ENCODE measurements at regions not wholly inside any gene's neighbourhood (a gene's known extent, or its start where the extent isn't known, plus 50 kb on each side); places are given as distances from the start of the nearest gene placed in this dataset.

DNA sequence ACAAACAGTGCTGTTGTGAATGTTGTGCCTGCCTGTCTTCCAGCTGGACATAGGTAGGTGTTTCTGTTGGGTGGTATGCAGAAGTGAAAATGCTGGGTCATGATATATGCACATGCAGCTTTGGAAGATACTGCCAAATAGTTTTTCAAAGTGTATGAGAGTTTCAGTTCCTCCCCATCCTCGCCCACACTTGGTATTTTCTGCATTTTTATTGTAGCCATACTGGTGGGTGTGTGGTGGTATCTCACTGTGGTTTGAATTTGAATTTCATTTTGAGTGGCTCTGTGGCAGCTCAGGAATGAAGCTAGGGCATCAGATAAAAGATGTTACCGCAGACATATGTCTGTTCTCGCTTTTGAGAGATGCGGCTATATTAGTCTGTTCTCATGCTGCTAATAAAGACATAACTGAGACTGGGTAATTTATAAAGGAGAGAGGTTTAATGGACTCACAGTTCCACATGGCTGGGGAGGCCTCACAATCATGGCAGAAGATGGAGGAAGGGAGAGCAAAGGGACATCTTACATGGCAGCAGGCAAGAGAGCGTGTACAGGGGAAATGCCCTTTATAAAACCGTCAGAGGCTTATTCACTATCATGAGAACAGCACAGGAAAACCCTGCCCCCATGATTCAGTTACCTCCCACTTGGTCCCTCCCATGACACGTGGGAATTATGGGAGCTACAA lies 183.1 kb downstream of the CAND1 start:
- Histone ChIP-seq H3K36me3 (no peaks in the 10 kb centered on the region), H3K27me3 (no peaks in the 10 kb centered on the region), H3K4me3 (no peak overlapping the region), H3K9me3 (no peaks in the 10 kb centered on the region), H3K4me1 (peaks cover 0 to 13% (median 4%) of the 10 kb centered on the region in 4 donors), H3K27ac (no peak overlapping the region)
- TF ChIP-seq EP300 (IDR thresholded peaks at IDR 0.05; ENCODE audit: low read depth) = no peak
- no peak for TF ChIP-seq POLR2AphosphoS5 (IDR thresholded peaks at IDR 0.05)
- no peak for TF ChIP-seq POLR2A (IDR thresholded peaks at IDR 0.05)
- TF ChIP-seq, protein P1, sequence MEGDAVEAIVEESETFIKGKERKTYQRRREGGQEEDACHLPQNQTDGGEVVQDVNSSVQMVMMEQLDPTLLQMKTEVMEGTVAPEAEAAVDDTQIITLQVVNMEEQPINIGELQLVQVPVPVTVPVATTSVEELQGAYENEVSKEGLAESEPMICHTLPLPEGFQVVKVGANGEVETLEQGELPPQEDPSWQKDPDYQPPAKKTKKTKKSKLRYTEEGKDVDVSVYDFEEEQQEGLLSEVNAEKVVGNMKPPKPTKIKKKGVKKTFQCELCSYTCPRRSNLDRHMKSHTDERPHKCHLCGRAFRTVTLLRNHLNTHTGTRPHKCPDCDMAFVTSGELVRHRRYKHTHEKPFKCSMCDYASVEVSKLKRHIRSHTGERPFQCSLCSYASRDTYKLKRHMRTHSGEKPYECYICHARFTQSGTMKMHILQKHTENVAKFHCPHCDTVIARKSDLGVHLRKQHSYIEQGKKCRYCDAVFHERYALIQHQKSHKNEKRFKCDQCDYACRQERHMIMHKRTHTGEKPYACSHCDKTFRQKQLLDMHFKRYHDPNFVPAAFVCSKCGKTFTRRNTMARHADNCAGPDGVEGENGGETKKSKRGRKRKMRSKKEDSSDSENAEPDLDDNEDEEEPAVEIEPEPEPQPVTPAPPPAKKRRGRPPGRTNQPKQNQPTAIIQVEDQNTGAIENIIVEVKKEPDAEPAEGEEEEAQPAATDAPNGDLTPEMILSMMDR (IDR thresholded peaks at IDR 0.05) = no peak
- no peak for DNase-seq
- in situ Hi-C loops (cut with MboI; ENCODE audit: low pct_ligation_motif_present in 1 of 4, low pct_unique_long_range_greater_than_20kb in 1 of 4, low sequenced_read_pairs in 3 of 4) = no loop called here
- 59 to 65% methylated on average over 4 to 7 of the region's 7 CpGs for WGBS, 2 donors (ENCODE audit: low coverage in 1 of 2)
- intact Hi-C loops (cut with DNase I; ENCODE audit: low total_unique reads) = no loop called here

DNA sequence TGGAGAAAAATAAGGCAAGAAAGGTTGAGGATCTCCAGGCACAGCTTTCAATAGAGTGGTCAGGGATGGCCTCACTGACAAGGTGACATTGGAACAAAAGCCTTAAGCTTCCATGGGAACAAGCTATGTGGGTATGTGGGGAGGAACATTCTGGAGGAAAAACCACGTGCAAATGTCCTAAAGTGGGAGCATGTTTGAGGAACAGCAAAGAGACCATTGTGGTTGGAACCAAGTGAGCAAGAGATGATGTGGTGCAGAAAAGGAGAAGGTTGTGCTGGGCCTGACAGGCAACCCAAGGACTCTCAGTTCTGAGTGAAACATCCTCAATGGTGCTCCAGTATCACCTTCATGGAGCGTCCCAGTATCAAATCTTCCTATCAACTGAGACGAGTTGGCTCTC lies 184.0 kb downstream of the CAND1 start:
- Histone ChIP-seq H3K9me3 (no peaks in the 10 kb centered on the region), H3K4me1 (peaks cover 0 to 22% (median 5%) of the 10 kb centered on the region in 4 donors), H3K4me3 (no peak overlapping the region), H3K36me3 (no peaks in the 10 kb centered on the region), H3K27me3 (no peaks in the 10 kb centered on the region), H3K27ac (no peak overlapping the region)
- DNase-seq = no peak
- TF ChIP-seq POLR2AphosphoS5 (IDR thresholded peaks at IDR 0.05) (no peak), POLR2A (IDR thresholded peaks at IDR 0.05) (no peak), EP300 (IDR thresholded peaks at IDR 0.05; ENCODE audit: low read depth) (no peak)
- in situ Hi-C loops (cut with MboI; ENCODE audit: low pct_ligation_motif_present in 1 of 4, low pct_unique_long_range_greater_than_20kb in 1 of 4, low sequenced_read_pairs in 3 of 4) (no loop called here), intact Hi-C loops (cut with DNase I; ENCODE audit: low total_unique reads) (no loop called here)
- 67 to 85% methylated on average over 1 to 3 of the region's 3 CpGs for WGBS, 2 donors (ENCODE audit: low coverage in 1 of 2)

DNA sequence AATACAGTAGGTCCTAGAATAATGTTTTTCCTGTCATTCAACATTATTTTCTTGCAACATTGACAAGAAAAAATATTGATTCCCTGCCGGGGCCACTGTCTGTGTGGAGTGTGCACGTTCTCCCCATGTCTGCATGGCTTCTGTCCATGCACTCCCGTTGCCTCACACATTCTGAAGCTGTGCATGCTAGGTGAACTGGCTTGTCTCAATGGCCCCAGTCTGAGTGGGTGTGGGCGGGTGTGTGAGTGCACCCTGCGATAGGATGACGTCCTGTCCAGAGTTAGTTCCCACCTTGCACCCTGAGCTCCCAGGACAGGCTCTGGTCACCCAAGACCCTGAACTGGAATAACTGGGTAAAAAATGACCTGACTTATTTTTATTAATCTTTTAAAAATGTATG lies 186.1 kb downstream of the CAND1 start:
- no peak for TF ChIP-seq POLR2AphosphoS5 (IDR thresholded peaks at IDR 0.05)
- TF ChIP-seq POLR2A (IDR thresholded peaks at IDR 0.05) = no peak
- TF ChIP-seq, protein P1 (IDR thresholded peaks at IDR 0.05) = no peak
- no peak for TF ChIP-seq EP300 (IDR thresholded peaks at IDR 0.05; ENCODE audit: low read depth)
- WGBS, 2 donors (ENCODE audit: low coverage in 1 of 2) = 87 to 100% methylated on average over 2 to 6 of the region's 6 CpGs
- Histone ChIP-seq H3K4me3 (no peak overlapping the region), H3K4me1 (peaks cover 0 to 23% (median 5%) of the 10 kb centered on the region in 4 donors), H3K9me3 (no peaks in the 10 kb centered on the region), H3K27me3 (no peaks in the 10 kb centered on the region), H3K27ac (no peak overlapping the region), H3K36me3 (no peaks in the 10 kb centered on the region)
- intact Hi-C loops (cut with DNase I; ENCODE audit: low total_unique reads) = no loop called here
- in situ Hi-C loops (cut with MboI; ENCODE audit: low pct_ligation_motif_present in 1 of 4, low pct_unique_long_range_greater_than_20kb in 1 of 4, low sequenced_read_pairs in 3 of 4) = no loop called here
- no peak for DNase-seq

DNA sequence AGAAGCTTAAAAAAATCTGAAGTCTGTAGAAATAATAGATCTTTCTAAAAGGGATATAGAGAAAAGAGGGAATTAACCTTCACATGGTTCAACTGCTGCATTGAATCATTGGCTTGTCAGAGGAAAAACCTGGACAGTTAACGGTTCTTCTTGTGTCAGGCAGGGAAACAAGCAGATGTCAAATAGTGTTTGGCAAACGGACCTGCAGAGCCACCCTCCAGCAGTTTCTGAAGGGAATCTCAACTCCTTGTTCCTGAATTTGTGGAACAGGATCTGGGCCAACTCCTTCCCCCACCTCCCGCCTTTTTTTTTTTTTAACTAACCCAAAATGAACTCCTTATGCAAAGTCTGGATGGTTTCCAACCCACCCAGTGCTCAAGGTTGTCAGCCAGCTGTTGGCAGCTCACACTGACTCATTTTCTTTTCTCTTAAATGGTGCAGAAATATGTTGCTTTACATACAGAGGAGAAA lies 187.3 kb downstream of the CAND1 start:
- in situ Hi-C loops (cut with MboI; ENCODE audit: low pct_ligation_motif_present in 1 of 4, low pct_unique_long_range_greater_than_20kb in 1 of 4, low sequenced_read_pairs in 3 of 4) (no loop called here), intact Hi-C loops (cut with DNase I; ENCODE audit: low total_unique reads) (no loop called here)
- H3K4me1 ChIP-seq = peaks cover 0 to 23% (median 5%) of the 10 kb centered on the region in 4 donors
- H3K4me3 ChIP-seq = no peak overlapping the region
- H3K9me3 ChIP-seq = no peaks in the 10 kb centered on the region
- WGBS, 2 donors (ENCODE audit: low coverage in 1 of 2) = 0 to 13% methylated on average over 1 to 3 of the region's 3 CpGs
- H3K27ac ChIP-seq = no peak overlapping the region
- no peaks in the 10 kb centered on the region for H3K36me3 ChIP-seq
- H3K27me3 ChIP-seq = no peaks in the 10 kb centered on the region
- no peak for DNase-seq
- TF ChIP-seq, protein P1 (IDR thresholded peaks at IDR 0.05) = no peak
- no peak for TF ChIP-seq POLR2AphosphoS5 (IDR thresholded peaks at IDR 0.05)

All from transverse colon (tissue), 4 donors.